Neural progenitor cell (in vitro differentiated cells): ENCODE measurements at regions not wholly inside any gene's neighbourhood (a gene's known extent, or its start where the extent isn't known, plus 50 kb on each side); places are given as distances from the start of the nearest gene placed in this dataset.
"Not testable (repeated sequence)": the region's sequence is repeated elsewhere in the genome, so short reads cannot be mapped to it uniquely, and the experiment has no call there.

Experiments used
- CTCF ChIP-seq: fragments of 200-600 bp; sonication (generic); IDR thresholded peaks from 2 replicates; pipeline ENCODE4 v1.5.1; 2017; ENCODE audit warnings: antibody characterized with exemption, mild to moderate bottlenecking
- EZH2 ChIP-seq: fragments of 200-600 bp; sonication (generic); IDR thresholded peaks from 2 replicates; pipeline ENCODE4 v1.6.1; 2017; ENCODE audit warnings: antibody characterized with exemption, mild to moderate bottlenecking, moderate library complexity
- EZH2phosphoT487 ChIP-seq: fragments of 200-600 bp; sonication (generic); IDR thresholded peaks from 2 replicates; pipeline ENCODE4 v1.6.1; 2017; ENCODE audit warnings: antibody characterized with exemption

- not testable (repeated sequence) for TF ChIP-seq CTCF, EZH2, EZH2phosphoT487
Observed at GRCh38 chr7:92942706-92943105, 106.3 kb upstream of the CDK6 start.
